DLD1 (cell line): ENCODE measurements at regions not wholly inside any gene's neighbourhood (a gene's known extent, or its start where the extent isn't known, plus 50 kb on each side); places are given as distances from the start of the nearest gene placed in this dataset.

Experiments used
- in situ Hi-C: cut with HindIII; loops from 2 replicates; pipeline ENCODE4 v1.10.0; 2017; ENCODE audit warnings: low sequenced_read_pairs

- in situ Hi-C loops = no loop called here
Measured at GRCh38 chr16:54455030-54455725, 168.6 kb upstream of the IRX3 start.

- in situ Hi-C loops = no loop called here
Measured at GRCh38 chr16:54454616-54455015, 168.0 kb upstream of the IRX3 start.

GRCh38 chr16:54453871-54454270 lies 167.3 kb upstream of the IRX3 start:
- in situ Hi-C loops = no loop called here

GRCh38 chr16:54447576-54448440 lies 161.2 kb upstream of the IRX3 start:
- in situ Hi-C loops = no loop called here

- in situ Hi-C loops = no loop called here
Measured at GRCh38 chr16:54446639-54447038, 160.1 kb upstream of the IRX3 start.

GRCh38 chr16:54444851-54445458 lies 158.4 kb upstream of the IRX3 start:
- in situ Hi-C loops = no loop called here

- in situ Hi-C loops = no loop called here
Measured at GRCh38 chr16:54443839-54444238, 157.3 kb upstream of the IRX3 start.

- in situ Hi-C loops = no loop called here
Measured at GRCh38 chr16:54443352-54443751, 156.8 kb upstream of the IRX3 start.

GRCh38 chr16:54442864-54443263 lies 156.3 kb upstream of the IRX3 start:
- in situ Hi-C loops = no loop called here

GRCh38 chr16:54438469-54438868 lies 151.9 kb upstream of the IRX3 start:
- in situ Hi-C loops = no loop called here

GRCh38 chr16:54437921-54438320 lies 151.3 kb upstream of the IRX3 start:
- in situ Hi-C loops = no loop called here

- in situ Hi-C loops = no loop called here
Measured at GRCh38 chr16:54437401-54437800, 150.8 kb upstream of the IRX3 start.

- in situ Hi-C loops = no loop called here
Measured at GRCh38 chr16:54436346-54436745, 149.8 kb upstream of the IRX3 start.

GRCh38 chr16:54434859-54435258 lies 148.3 kb upstream of the IRX3 start:
- in situ Hi-C loops = no loop called here

- in situ Hi-C loops = no loop called here
Measured at GRCh38 chr16:54432897-54433229, 146.3 kb upstream of the IRX3 start.

- in situ Hi-C loops = no loop called here
Measured at GRCh38 chr16:54431997-54432896, 145.7 kb upstream of the IRX3 start.

GRCh38 chr16:54431041-54431996 lies 144.7 kb upstream of the IRX3 start:
- in situ Hi-C loops = no loop called here

- in situ Hi-C loops = no loop called here
Measured at GRCh38 chr16:54430491-54431030, 144.0 kb upstream of the IRX3 start.

GRCh38 chr16:54429029-54429428 lies 142.4 kb upstream of the IRX3 start:
- in situ Hi-C loops = no loop called here

- in situ Hi-C loops = no loop called here
Measured at GRCh38 chr16:54426553-54426849, 139.9 kb upstream of the IRX3 start.
